OCI-LY1 (cell line): ENCODE measurements at regions not wholly inside any gene's neighbourhood (a gene's known extent, or its start where the extent isn't known, plus 50 kb on each side); places are given as distances from the start of the nearest gene placed in this dataset.

Experiments used
- H2AFZ ChIP-seq: fragments of 200-600 bp; sonication (generic), shearing (Covaris generic); 2 replicates; pipeline ENCODE4 v1.6.0; 2014; ENCODE audit warnings: antibody characterized with exemption, mild to moderate bottlenecking, low read length
- H3F3A ChIP-seq: fragments of 200-600 bp; sonication (generic), shearing (Covaris generic); 2 replicates; pipeline ENCODE4 v1.6.0; 2014; ENCODE audit warnings: mild to moderate bottlenecking, antibody characterized with exemption, low read length, moderate library complexity; ENCODE audit not compliant: insufficient read depth
- H3K27ac ChIP-seq: fragments of 200-600 bp; sonication (generic); 2 replicates; pipeline ENCODE4 v1.5.1; 2014; ENCODE audit warnings: low read length, mixed run types, mild to moderate bottlenecking, low read depth; ENCODE audit not compliant: poor library complexity, severe bottlenecking
- H3K27me3 ChIP-seq: fragments of 200-600 bp; sonication (generic); 2 replicates; pipeline ENCODE4 v1.6.0; 2014; ENCODE audit warnings: antibody characterized with exemption, mild to moderate bottlenecking, low read length, moderate library complexity; ENCODE audit not compliant: insufficient read depth
- H3K36me3 ChIP-seq: fragments of 200-600 bp; sonication (generic); 2 replicates; pipeline ENCODE4 v1.6.1; 2014; ENCODE audit warnings: mild to moderate bottlenecking, antibody characterized with exemption, low read length, moderate library complexity, mixed read lengths; ENCODE audit not compliant: insufficient read depth
- H3K4me1 ChIP-seq: fragments of 200-600 bp; sonication (generic); 2 replicates; pipeline ENCODE4 v1.5.1; 2014; ENCODE audit warnings: mild to moderate bottlenecking, low read length, moderate library complexity; ENCODE audit not compliant: insufficient read depth, severe bottlenecking
- H3K4me2 ChIP-seq: fragments of 200-600 bp; sonication (generic), shearing (Covaris generic); 2 replicates; pipeline ENCODE4 v1.6.1; 2014; ENCODE audit warnings: low read length
- H3K4me3 ChIP-seq: fragments of 200-600 bp; sonication (generic); 2 replicates; pipeline ENCODE4 v1.5.1; 2014; ENCODE audit warnings: low read length, low read depth, mild to moderate bottlenecking, mixed read lengths; ENCODE audit not compliant: poor library complexity, severe bottlenecking
- H3K79me2 ChIP-seq: fragments of 200-600 bp; shearing (Covaris generic); 2 replicates; pipeline ENCODE4 v1.6.1; 2016; ENCODE audit warnings: mixed run types, low read length, mixed read lengths; ENCODE audit not compliant: insufficient read depth
- H3K9ac ChIP-seq: fragments of 200-600 bp; sonication (generic), shearing (Covaris generic); 2 replicates; pipeline ENCODE4 v1.6.1; 2014; ENCODE audit warnings: mild to moderate bottlenecking, low read length, mixed read lengths
- H3K9me2 ChIP-seq: fragments of 200-600 bp; sonication (generic), shearing (Covaris generic); 2 replicates; pipeline ENCODE4 v1.6.1; 2014; ENCODE audit warnings: low read depth, mild to moderate bottlenecking, low read length, mixed read lengths
- H3K9me3 ChIP-seq: fragments of 200-600 bp; shearing (Covaris generic); 2 replicates; pipeline ENCODE4 v1.6.1; 2014; ENCODE audit warnings: low read length, mixed read lengths
- H4K20me1 ChIP-seq: fragments of 200-600 bp; sonication (generic), shearing (Covaris generic); 2 replicates; pipeline ENCODE4 v1.6.0; 2016; ENCODE audit warnings: mild to moderate bottlenecking, low read length; ENCODE audit not compliant: insufficient read depth
- CTCF ChIP-seq: fragments of 200-600 bp; sonication (generic), shearing (Covaris generic); IDR thresholded peaks from 2 replicates; pipeline ENCODE4 v1.5.1; 2017; ENCODE audit warnings: mild to moderate bottlenecking, antibody characterized with exemption, low read length, moderate library complexity, mixed read lengths
- EZH2 ChIP-seq: fragments of 200-600 bp; sonication (generic), shearing (Covaris generic); IDR thresholded peaks from 2 replicates; pipeline ENCODE4 v1.8.0; 2017; ENCODE audit warnings: borderline replicate concordance, mixed run types, mild to moderate bottlenecking, antibody characterized with exemption, low read length, moderate library complexity, mixed read lengths

- no peaks in the 10 kb centered on the region for H3K79me2 ChIP-seq
- H3K4me1 ChIP-seq = no peaks in the 10 kb centered on the region
- H3F3A ChIP-seq = no peaks in the 10 kb centered on the region
- H3K4me3 ChIP-seq = no peak overlapping the region
- H3K9me3 ChIP-seq = no peaks in the 10 kb centered on the region
- H3K27ac ChIP-seq = no peak overlapping the region
- no peak overlapping the region for H2AFZ ChIP-seq
- no peaks in the 10 kb centered on the region for H3K36me3 ChIP-seq
- H4K20me1 ChIP-seq = no peaks in the 10 kb centered on the region
- no peak overlapping the region for H3K9ac ChIP-seq
- TF ChIP-seq CTCF (no peak), EZH2 (no peak)
- no peaks in the 10 kb centered on the region for H3K27me3 ChIP-seq
- no peak overlapping the region for H3K4me2 ChIP-seq
- no peaks in the 10 kb centered on the region for H3K9me2 ChIP-seq
These were observed 86.9 kb upstream of the SPATA13 start for GRCh38 chr13:24073657-24074056.

GRCh38 chr13:24074678-24075077 is 85.8 kb upstream of the SPATA13 start:
- Histone ChIP-seq H3K36me3 (no peaks in the 10 kb centered on the region), H3F3A (no peaks in the 10 kb centered on the region), H4K20me1 (no peaks in the 10 kb centered on the region), H3K27ac (no peak overlapping the region), H3K9ac (no peak overlapping the region), H2AFZ (no peak overlapping the region), H3K4me2 (no peak overlapping the region), H3K4me3 (no peak overlapping the region), H3K9me2 (no peaks in the 10 kb centered on the region), H3K79me2 (no peaks in the 10 kb centered on the region), H3K27me3 (no peaks in the 10 kb centered on the region), H3K9me3 (no peaks in the 10 kb centered on the region), H3K4me1 (no peaks in the 10 kb centered on the region)
- TF ChIP-seq CTCF (no peak), EZH2 (no peak)

- no peaks in the 10 kb centered on the region for H3K36me3 ChIP-seq
- H3K27me3 ChIP-seq = no peaks in the 10 kb centered on the region
- H3F3A ChIP-seq = no peaks in the 10 kb centered on the region
- no peaks in the 10 kb centered on the region for H4K20me1 ChIP-seq
- H3K9me3 ChIP-seq = no peaks in the 10 kb centered on the region
- H3K4me2 ChIP-seq = no peak overlapping the region
- H3K9ac ChIP-seq = no peak overlapping the region
- H3K9me2 ChIP-seq = no peaks in the 10 kb centered on the region
- TF ChIP-seq EZH2 (no peak), CTCF (no peak)
- H3K79me2 ChIP-seq = no peaks in the 10 kb centered on the region
- no peak overlapping the region for H3K4me3 ChIP-seq
- H3K27ac ChIP-seq = no peak overlapping the region
- H2AFZ ChIP-seq = no peak overlapping the region
- no peaks in the 10 kb centered on the region for H3K4me1 ChIP-seq
These were observed 85.2 kb upstream of the SPATA13 start for GRCh38 chr13:24075137-24075975.
